Activated CD4-positive, alpha-beta T cell treated with anti-CD3 and anti-CD28 coated beads, Interleukin-2, amount 50 U/mL, for 48 hours (primary cell): ENCODE measurements at regions not wholly inside any gene's neighbourhood (a gene's known extent, or its start where the extent isn't known, plus 50 kb on each side); places are given as distances from the start of the nearest gene placed in this dataset.
"Not testable (repeated sequence)": the region's sequence is repeated elsewhere in the genome, so short reads cannot be mapped to it uniquely, and the experiment has no call there.

Experiments used
- DNase-seq, 2 experiments: peaks; one replicate each; pipeline ENCODE4 v3.0.0-alpha.2; 2020

DNA sequence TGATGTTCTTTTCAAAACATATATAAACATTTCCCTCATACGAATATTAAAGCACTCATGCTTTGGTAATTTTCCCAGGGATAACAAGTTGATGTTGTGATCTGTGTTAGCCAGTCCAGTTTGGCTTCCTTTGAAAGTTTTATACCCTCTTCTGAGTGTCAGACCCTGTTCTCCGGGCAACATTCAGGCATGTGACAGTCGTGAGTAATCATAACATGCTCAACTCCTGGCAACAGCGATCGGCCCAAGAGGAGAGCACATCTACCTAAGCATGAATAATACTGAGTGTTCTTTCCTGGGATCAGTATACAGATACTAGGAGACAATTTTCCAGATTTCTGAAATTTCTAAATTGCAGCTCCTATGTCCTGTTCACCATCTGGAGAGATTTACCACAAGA lies 1086.4 kb downstream of the CDH8 start:
- no peak for DNase-seq

DNA sequence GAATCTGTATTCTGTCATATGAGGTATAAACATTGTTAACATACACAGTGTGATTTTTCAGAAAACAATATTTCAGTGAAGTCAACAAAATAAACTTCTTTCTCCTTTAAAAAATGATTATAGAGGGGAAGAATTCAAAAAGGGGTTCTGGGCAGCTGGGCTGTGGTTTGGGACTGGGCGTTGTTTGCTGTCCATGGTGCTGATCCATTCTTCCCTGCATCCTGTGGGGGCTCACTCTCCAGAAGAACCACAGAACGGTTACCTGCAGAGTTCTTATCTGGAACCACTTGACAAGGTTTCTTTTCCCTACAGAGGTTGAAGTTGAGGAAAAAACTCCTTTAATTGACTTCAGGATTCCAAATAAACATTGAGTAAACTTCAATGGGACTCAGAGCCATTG lies 1091.0 kb downstream of the CDH8 start:
- DNase-seq: no peak

DNA sequence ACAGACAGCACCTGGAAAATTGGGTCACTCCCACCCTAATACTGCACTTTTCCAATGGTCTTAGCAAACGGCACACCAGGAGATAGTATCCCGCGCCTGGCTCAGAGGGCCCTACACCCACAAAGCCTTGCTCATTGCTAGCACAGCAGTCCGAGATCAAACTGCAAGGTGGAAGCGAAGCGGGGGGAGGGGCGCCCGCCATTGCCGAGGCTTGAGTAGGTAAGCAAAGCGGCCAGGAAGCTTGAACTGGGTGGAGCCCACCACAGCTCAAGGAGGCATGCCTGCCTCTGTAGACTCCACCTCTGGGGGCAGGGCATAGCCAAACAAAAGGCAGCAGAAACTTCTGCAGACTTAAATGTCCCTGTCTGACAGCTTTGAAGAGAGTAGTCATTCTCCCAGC lies 1100.0 kb downstream of the CDH8 start:
- not testable (repeated sequence) for DNase-seq

DNA sequence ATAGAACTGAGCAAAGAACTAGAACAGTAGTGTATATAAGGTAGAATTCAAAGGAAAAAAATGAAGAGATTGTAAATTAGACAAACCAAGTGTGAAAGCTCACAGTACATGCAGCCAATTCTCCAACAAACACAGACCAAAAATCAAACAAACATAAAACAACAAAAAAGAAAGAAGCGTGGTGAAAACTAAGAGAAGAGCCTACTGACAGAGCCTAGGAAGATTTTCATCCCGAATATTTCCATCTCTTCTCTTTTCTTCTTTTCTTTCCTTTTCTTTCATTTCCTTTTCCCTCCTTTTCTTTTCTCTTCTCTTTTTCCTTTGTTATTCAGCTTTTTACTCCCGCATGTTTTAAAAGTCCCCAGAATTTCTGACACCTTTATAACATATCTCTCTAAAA lies 1103.6 kb downstream of the CDH8 start:
- DNase-seq: no peak

DNA sequence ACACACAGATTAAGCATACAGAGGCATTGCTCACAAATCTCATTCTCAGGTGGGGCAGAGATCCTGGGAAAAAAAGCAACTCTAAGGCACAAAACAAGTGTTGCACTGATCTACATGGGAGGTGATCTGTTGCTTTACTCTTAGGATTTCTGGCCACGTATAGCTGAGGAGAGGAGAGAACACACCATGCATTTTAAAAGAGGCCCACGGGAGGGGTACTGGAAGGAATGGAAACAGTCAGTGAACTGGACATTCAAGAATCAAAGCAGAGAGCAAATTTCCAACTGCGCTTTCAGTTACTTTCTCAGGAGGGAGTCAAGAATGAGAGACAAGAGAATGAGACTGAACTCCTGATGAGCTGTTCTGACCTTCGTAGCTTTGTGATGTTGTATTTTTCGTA lies 1105.9 kb downstream of the CDH8 start:
- no peak for DNase-seq

DNA sequence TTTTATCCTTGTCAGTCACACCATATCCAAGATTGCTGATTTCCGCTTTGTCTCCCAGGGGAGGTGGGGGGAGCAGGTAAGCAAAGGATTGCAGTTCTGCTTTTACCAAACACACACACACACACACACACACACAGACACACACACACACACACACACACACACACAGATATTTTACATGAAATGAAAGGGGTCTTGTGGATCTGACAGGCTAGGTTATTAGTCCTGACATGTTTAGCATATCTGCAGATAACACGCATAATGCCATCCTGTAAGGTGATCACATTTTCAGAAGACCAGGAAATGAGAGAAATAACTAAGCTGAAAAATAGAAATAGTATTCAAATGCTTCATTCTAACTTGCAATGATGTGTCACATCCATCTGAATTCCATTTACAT lies 1113.3 kb downstream of the CDH8 start:
- no peak for DNase-seq

DNA sequence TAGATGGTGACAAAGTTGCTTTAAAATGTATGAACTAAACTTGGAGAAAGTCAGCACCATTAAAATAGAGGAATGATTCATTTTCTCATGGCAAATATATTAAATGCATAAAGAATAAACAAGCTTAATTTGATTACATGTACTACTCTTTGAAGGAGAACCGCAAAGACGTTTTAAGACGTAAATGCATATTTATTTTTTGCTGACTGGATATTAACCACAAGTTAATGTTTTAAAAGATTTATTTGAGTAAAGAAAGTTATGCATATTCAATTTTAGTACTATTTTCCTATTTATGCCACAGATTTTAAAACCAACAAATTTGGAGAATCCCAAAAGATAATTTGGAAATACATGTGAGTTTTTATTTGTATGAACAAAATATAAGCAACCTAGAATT lies 1121.9 kb downstream of the CDH8 start:
- DNase-seq: no peak

DNA sequence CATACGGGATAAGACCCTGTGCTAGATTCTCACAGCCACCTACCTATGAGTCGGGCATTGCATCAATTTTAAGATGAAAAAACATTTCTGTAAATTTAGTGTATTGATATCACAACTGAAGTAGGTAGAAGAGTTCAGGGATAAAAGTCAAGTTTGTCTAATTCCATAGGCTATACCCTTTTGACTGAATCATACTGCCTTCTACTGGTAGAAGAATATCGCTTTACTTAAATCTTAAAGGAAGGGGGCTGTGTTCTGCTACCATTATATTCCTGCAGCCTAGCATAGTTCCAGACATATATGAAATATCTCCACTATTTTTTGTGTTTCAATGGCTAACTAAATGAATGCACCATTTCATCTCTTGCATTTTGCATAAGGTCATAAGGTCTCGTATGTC lies 1128.6 kb downstream of the CDH8 start:
- no peak for DNase-seq

DNA sequence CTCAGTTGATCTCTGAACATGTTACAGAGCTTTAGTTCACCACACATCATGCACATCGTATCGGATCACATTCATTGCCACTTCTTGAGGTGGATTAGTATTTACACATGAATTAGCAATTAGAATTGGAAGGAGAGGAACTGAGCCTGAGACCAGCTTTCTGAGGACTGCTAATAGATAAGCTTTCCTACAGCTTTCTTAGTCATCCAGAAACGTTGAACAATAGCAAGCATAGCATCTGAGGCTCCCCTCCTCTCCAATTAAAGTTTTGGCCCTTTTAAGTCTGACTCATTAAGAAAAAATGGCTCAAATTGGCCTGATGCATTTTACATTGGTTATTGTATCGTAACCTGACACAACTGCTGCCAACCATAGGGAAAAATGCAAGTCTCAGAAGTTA lies 1130.4 kb downstream of the CDH8 start:
- no peak for DNase-seq

DNA sequence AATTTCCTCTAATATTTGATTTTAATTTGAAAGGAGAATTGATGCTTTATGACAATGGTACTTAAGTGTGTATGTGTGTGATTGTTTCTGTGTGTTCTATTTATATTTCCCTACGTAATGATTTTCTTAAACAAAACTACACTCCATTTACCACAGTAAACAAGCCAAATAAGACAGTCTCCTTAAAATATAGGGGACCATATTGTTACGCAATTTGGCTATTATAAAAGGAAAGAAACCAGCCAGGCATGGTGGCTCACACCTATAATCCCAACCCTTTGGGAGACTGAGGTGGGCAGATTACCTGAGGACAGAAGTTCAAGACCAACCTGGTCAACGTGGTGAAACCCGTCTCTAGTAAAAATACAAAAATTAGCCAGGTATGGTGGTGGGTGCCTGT lies 1134.1 kb downstream of the CDH8 start:
- no peak for DNase-seq

DNA sequence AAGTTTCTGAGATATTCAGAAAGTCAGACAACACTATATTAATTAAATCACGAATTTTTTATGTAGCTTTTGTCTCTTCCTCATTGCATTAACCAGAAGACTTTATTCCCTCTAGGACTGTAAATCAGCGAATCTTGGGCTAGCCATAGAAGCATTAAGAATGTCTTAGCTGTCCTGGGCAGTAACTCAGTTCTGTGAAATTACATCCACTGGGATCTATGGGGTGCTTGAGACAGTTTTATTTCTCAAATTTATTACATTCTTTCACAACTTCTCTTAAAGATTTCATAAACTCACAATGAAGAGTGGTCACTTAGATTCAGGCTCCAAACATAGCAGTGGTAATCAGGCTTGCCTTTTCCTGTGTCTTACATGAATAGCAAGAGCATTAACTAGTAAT lies 1153.4 kb downstream of the CDH8 start:
- DNase-seq: no peak

DNA sequence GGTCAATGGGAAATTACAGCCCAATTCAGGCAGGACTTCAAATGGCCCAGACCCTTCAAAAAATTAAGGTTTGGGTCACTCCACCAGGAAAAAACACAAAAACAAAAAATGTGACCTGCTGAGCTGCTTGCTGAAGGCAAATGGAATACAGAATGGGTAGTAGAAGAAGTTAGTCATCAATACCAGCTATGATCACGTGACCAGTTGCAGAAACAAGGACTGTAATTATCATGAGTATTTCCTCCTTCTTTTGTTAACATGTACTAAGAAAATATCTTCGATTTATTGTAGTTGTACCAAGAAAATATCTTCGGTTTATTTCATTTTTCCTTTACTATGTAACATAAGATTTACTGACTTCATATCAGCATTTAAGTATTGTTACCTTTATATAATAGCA lies 1183.6 kb downstream of the CDH8 start:
- DNase-seq: no peak

DNA sequence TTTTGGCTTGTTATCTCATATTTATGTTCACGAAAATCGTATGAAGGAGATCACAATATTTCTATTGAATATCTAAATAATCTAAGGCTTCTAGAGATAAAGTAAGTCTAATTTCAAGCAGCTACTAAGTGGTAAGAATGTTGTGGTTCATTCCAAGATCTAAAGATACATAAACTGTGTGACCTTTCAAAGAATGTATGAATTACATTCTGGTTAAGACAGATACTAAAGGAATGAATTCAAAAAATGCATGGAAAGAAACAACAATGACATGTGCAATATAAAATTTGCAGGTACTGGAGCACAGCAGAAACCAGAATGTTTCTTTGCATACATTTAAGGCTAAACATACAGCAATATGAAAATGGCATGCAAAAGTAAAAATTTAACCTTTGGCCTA lies 1214.6 kb downstream of the CDH8 start:
- no peak for DNase-seq

DNA sequence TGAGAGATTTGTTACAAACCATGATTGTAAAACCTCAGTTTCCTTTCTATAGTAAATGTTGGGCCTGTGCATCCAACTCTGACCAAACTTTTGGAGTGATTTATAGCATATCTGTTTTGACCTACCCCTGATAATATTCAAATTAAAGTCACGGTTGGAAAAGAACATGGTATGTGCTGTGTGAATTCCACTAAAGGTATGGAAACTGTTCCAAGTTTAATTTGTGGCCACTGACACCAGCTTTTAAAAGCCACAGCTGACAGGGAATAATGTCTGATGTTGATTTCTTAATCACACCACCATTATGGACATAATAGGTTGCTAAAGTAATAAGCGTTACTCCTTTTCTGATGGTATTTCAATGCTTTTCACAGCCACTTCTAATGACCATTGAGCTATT lies 1215.9 kb downstream of the CDH8 start:
- DNase-seq: no peak

DNA sequence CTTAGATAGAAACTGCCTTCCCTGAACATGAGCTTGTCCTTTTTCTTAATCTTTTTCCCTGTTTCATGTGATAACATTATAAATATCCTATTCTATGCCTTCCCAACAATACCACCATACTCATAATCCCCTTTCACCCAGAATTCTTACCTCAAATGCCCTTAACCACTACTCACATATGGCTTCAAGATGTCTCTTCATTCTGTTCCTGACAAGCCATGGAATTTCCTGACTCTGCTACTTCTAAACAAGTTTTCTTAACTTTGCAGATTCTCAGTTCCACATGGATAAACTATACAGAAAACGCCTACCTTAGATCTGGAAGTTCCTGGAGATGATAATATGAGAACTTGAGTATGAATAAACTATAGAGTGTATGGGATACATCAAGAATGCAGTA lies 1217.8 kb downstream of the CDH8 start:
- no peak for DNase-seq

DNA sequence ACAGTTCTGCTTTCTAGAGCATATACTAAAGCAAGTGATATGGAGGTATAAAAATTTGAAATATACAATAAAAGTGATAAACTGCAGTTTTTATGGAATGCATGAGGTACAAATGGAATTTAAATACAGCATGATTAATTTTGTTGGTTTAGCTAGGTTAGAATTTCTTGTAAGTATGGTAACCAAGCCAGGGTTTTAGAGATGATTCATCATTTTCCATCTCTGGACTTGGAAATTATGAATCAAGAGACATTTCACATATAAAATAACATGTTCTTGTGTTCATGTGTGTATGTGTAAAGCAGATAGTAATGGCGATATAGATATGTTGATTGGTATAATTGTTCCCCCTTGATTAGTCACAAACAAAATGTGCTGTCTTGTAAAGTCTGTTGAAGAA lies 1219.8 kb downstream of the CDH8 start:
- DNase-seq: no peak

DNA sequence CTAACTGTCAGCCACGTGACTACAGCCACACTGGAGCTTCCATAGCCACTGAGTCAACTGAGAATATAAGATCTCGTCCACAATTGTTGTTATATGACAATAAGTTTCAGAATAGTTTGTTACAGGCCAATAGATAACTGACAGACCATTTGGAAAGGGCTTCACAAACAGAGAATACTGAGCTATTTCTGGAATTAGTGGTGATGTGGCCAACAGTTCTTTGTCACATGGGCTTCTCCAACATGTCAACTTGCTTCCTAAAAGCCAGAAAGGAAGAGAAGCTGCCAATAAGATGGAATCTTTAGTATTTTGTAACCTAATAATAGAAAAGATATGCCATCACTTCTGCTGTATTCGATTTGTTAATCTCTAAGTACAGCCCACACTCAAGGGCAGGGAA lies 1220.4 kb downstream of the CDH8 start:
- no peak for DNase-seq

DNA sequence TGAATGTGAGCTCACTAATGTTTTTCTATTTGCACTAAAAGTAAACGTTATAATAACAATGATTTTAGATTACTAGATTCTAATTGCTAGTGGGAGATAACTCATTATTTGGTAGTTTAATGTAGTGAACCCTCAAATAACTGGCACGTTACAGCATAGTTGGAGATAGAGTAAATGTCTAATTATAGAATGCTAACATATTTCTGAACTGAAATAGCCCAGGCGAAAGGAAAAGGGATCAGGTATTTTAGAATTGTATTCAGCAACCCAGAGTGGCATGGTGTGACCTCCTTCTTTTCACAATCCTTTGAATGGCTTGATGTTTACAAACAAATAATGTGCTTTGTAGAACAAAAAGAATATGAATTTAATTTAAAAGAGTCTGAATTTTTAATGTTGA lies 1221.2 kb downstream of the CDH8 start:
- no peak for DNase-seq

DNA sequence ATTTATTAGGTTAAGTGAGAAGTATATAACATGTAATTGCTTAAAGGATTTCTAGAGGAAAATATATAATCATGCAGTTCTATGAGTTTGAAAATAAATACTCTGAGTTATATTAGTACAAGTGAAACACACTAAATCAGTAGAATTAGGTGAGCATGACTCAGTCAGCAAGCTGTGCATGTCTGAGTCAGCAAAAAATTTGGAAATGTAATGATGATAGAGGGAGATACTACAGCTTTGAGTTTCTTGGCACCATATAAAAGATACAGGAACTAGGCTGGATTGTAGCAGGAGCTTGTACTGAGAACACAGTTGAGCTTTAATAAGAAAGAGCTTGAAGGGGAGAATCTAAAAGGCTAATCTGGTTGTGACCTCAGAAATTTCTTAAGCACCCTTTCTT lies 1224.6 kb downstream of the CDH8 start:
- DNase-seq: no peak

DNA sequence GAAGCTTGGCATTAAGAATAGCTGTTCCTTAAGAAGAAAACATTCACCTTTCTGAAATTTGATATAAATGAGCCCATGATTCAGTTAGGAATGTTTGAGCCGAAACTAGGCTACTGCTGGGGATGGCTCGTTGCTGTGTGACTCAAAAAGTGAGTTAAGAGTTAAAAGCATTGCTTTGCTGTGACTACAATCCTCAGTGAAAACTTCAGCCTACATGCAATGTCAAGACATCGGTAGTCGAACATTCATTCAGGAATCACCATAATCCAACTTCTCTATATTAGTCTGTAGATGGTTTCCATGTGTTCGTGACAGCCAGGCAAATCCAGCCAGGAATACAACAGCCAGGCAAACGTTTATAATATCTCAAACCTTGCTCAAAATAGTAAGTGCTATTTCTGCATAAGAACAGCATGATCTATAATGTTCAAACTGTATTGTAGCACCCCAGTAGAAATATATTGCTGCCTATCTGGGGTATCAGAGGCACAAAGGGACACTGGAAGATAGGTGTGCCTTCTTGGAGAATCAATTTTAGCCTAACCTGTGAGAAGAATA lies 1225.1 kb downstream of the CDH8 start:
- DNase-seq: no peak

DNA sequence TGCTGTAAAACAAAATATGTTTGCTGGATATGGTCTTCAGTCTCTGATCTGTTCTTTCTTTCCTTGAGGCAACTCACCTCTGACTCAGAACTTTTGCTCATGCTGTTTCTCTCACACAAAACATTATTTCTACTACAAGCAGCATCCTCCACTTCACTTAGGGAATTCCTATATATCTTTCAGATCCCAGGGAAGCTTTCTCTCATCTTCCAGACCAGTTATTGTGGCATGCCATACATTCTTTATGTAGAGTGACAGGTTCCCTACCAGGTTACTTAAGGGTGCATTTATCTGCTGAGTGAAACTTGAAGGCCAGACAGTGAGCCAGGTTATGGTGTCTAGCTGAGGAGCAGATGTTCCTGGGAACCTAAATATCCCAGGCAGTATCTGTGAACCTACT lies 1226.0 kb downstream of the CDH8 start:
- DNase-seq: no peak

DNA sequence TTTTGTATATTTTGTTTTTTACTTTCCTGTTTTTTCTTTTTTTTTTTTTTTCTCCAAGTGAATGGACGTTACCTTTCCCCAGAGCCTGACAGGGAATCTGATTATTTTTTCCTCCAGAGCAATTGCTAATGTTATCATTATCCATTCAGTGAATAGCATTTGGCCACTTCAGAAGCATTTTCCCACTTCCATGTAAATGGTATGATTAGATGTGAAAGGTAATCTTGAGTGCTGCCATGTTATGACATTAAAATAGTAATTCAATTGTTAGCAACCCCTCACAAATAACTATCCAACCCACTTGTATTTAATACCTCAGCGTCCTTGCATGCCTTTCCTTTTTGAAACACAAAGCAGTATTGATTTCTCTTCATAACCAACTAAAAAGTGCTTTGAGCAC lies 1243.8 kb downstream of the CDH8 start:
- no peak for DNase-seq

DNA sequence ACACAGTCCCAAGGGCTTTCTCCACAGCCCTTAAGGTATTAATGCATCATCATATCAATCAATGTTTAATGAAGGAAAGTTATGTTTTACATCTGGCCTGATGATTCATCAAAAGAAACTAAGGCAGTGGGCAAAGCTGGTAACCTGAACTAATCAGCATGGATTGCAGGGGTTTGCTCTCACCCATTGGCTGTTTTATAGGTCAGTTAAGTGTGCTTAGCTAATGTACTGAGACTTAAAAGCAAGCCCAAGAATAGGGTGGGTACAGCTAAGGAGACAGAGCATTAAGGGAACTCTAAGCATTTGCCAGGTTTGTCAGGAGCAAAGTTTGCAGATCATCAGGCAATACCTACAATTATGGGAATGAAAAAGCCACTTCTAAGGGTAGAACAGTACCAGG lies 1247.6 kb downstream of the CDH8 start:
- DNase-seq: no peak

DNA sequence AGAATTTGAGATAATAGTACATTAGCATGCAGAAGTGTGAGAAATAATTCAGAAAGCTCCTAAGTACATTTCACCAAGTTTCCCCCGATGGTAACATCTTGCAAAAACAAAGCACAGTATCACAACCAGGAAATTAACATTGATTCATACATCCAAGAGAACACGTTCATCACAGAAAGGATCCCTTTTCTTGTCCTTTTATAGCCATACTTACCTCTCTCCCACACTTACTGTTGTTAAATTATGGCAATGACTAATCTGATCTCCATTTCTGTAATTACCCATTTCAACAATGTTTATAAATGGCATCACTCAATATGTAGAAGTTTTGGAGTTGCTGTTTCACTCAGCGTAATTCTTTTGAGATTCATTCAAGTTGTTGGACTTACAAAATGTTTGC lies 1260.0 kb downstream of the CDH8 start:
- no peak for DNase-seq

DNA sequence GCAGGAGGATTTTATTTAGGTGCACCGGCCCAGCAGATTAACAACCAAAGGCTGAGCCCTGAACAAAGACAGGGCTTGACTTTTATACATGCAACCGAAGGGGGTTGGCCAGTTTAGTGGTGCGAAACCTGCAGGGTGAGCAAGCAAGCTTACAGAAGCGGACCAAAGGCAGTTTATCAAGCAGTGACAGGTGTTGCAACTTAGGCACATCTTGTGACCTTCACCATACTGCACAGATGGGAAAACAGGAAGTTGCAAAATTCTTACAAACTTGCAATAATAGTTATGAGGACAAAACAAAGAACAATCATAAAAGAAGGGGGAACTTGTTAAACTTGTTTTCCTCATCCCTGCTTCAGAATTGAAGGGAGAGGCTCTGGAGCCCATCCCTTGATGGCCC lies 1265.1 kb downstream of the CDH8 start:
- no peak for DNase-seq

DNA sequence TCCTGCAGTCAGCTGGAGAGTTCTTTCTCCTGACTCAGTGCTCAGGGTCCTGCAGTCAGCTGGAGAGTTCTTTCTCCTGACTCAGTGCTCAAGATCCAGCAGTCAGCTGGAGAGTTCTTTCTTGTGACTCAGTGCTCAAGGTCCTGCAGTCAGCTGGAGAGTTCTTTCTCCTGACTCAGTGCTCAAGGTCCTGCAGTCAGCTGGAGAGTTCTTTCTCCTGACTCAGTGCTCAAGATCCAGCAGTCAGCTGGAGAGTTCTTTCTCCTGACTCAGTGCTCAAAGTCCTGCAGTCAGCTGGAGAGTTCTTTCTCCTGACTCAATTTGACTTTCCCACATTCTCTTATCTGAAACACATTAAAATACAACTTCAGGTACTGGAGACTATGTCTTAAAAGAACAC lies 1265.9 kb downstream of the CDH8 start:
- DNase-seq: not testable (repeated sequence)
